ENCODE measurements at regions not wholly inside any gene's neighbourhood (a gene's known extent, or its start where the extent isn't known, plus 50 kb on each side); places are given as distances from the start of the nearest gene placed in this dataset.
"Not testable (repeated sequence)": the region's sequence is repeated elsewhere in the genome, so short reads cannot be mapped to it uniquely, and the experiment has no call there.

- DNase-seq, result no peak
Observed at GRCh38 chr10:33493978-33494377, 159.5 kb upstream of the NRP1 start.

GRCh38 chr10:33493497-33493896 is 159.0 kb upstream of the NRP1 start:
- DNase-seq, result no peak

- DNase-seq, result no peak
Observed at GRCh38 chr10:33492701-33493345, 158.4 kb upstream of the NRP1 start.

- no peak for DNase-seq
Observed at GRCh38 chr10:33489501-33490176, 155.2 kb upstream of the NRP1 start.

GRCh38 chr10:33487014-33487776 is 152.7 kb upstream of the NRP1 start:
- peak in 1 of 2 donors; percentile 7 for DNase-seq

GRCh38 chr10:33485276-33485675 is 150.8 kb upstream of the NRP1 start:
- no peak for DNase-seq

- no peak for DNase-seq
Observed at GRCh38 chr10:33484787-33485186, 150.3 kb upstream of the NRP1 start.

GRCh38 chr10:33483816-33484190 is 149.3 kb upstream of the NRP1 start:
- DNase-seq, result no peak

GRCh38 chr10:33483124-33483815 is 148.8 kb upstream of the NRP1 start:
- no peak for DNase-seq

- no peak for DNase-seq
Observed at GRCh38 chr10:33482486-33482885, 148.0 kb upstream of the NRP1 start.

- no peak for DNase-seq
Observed at GRCh38 chr10:33481184-33481583, 146.7 kb upstream of the NRP1 start.

- DNase-seq, result not testable (repeated sequence)
Observed at GRCh38 chr10:33480417-33480816, 145.9 kb upstream of the NRP1 start.

- DNase-seq, result no peak
Observed at GRCh38 chr10:33478675-33479125, 144.2 kb upstream of the NRP1 start.

- DNase-seq, result no peak
Observed at GRCh38 chr10:33478089-33478674, 143.7 kb upstream of the NRP1 start.

GRCh38 chr10:33477291-33478088 is 143.0 kb upstream of the NRP1 start:
- DNase-seq, result no peak

GRCh38 chr10:33476757-33477273 is 142.3 kb upstream of the NRP1 start:
- no peak for DNase-seq

- no peak for DNase-seq
Observed at GRCh38 chr10:33473688-33474087, 139.2 kb upstream of the NRP1 start.

- not testable (repeated sequence) for DNase-seq
Observed at GRCh38 chr10:33468006-33468405, 133.5 kb upstream of the NRP1 start.

GRCh38 chr10:33465747-33466146 is 131.3 kb upstream of the NRP1 start:
- no peak for DNase-seq

- DNase-seq, result no peak
Observed at GRCh38 chr10:33463011-33463410, 128.5 kb upstream of the NRP1 start.

GRCh38 chr10:33461295-33461640 is 126.8 kb upstream of the NRP1 start:
- DNase-seq, result no peak

All from inflammatory macrophage (primary cell).